Gastroesophageal sphincter (tissue), 4 donors: ENCODE measurements at regions not wholly inside any gene's neighbourhood (a gene's known extent, or its start where the extent isn't known, plus 50 kb on each side); places are given as distances from the start of the nearest gene placed in this dataset.

ENCODE experiments used
- ATAC-seq: fragments of 150-250 bp; one replicate; pipeline ENCODE4 v1.9.1; 2016; ENCODE audit warnings: mild to moderate bottlenecking, moderate library complexity
- H3K27ac ChIP-seq, 4 donors: fragments of 200-600 bp; sonication (generic) in 3 of 4; 1 replicate in 3 of 4; 2 replicates in 1 of 4; pipeline ENCODE4 v1.5.1; 2016 to 2019
- H3K27me3 ChIP-seq: fragments of 200-600 bp; sonication (generic); one replicate; pipeline ENCODE4 v1.5.1; 2019
- H3K36me3 ChIP-seq, 2 donors: fragments of 200-600 bp; sonication (generic); one replicate each; pipeline ENCODE4 v1.5.1; 2019; ENCODE audit warnings: control low read depth in 1 of 2
- H3K4me1 ChIP-seq, 3 donors: fragments of 200-600 bp; sonication (generic); 1 replicate in 2 of 3; 2 replicates in 1 of 3; pipeline ENCODE4 v1.5.1; 2016 to 2019; ENCODE audit warnings: control low read depth in 2 of 3
- H3K4me3 ChIP-seq, 2 donors: fragments of 200-600 bp; sonication (generic); one replicate each; pipeline ENCODE4 v1.5.1; 2019; ENCODE audit warnings: mild to moderate bottlenecking in 1 of 2, moderate library complexity in 1 of 2
- H3K9me3 ChIP-seq, 3 donors: fragments of 200-600 bp; sonication (generic); one replicate each; pipeline ENCODE4 v1.5.1; 2017 to 2019; ENCODE audit warnings: control low read depth in 2 of 3
- EP300 ChIP-seq: sonication (generic); formaldehyde crosslinking; IDR thresholded peaks from one replicate; pipeline ENCODE4 v1.6.1; 2017; ENCODE audit warnings: antibody characterized with exemption, mild to moderate bottlenecking
- POLR2A ChIP-seq, 2 donors: fragments of 450-650 bp; IDR thresholded peaks; one replicate each; pipeline ENCODE4 v1.6.1; 2017; ENCODE audit warnings: antibody characterized with exemption in 2 of 2, mild to moderate bottlenecking in 2 of 2, moderate library complexity in 1 of 2
- POLR2AphosphoS5 ChIP-seq: sonication (generic); formaldehyde crosslinking; IDR thresholded peaks from one replicate; pipeline ENCODE4 v1.6.1; 2017; ENCODE audit warnings: antibody characterized with exemption
- WGBS, 2 donors: methylation state at CpG; one replicate each; pipeline ENCODE4 v1.1.5; 2018; ENCODE audit warnings: low coverage in 1 of 2; 5-methylcytosine and 5-hydroxymethylcytosine counted together
- TF ChIP-seq, protein P1 (sequence below), 4 experiments: fragments of 200-600 bp in 2 of 4; fragments of 450-650 bp in 2 of 4; sonication (generic) in 1 of 4; IDR thresholded peaks; one replicate each; pipeline ENCODE4 v1.5.1; 2017 to 2019; ENCODE audit warnings: antibody characterized with exemption in 4 of 4, mild to moderate bottlenecking in 2 of 4, moderate library complexity in 2 of 4

DNA sequence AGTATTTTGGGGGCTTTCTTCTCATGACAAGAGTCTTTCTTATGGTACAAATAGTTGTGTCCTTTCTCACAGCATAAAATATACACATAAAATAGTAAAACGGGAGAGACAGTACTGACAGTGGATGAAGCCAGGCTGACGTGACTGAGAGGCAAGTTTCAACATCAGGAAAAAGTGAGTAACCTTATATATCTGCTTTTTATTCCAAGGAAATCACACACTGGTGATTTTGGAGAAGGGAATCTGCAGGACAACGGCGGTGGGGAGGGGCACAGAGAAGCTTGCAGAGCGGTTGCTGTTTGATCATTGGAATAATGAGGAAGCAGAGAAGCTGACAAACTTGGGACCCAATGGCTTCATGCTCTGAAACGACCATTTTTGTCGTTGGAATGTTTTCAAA, 130.6 kb upstream of the ZNF236 start:
- Histone ChIP-seq H3K4me3 (no peak overlapping the region), H3K36me3 (no peaks in the 10 kb centered on the region), H3K27me3 (peaks cover 17% of the 10 kb centered on the region), H3K4me1 (peaks cover 0 to 8% (median 0%) of the 10 kb centered on the region in 3 donors), H3K9me3 (no peaks in the 10 kb centered on the region), H3K27ac (no peak overlapping the region)
- 28 to 63% methylated on average over 7 of the region's 7 CpGs for WGBS, 2 donors
- no peak for TF ChIP-seq POLR2A (IDR thresholded peaks at IDR 0.05)
- TF ChIP-seq, protein P1, sequence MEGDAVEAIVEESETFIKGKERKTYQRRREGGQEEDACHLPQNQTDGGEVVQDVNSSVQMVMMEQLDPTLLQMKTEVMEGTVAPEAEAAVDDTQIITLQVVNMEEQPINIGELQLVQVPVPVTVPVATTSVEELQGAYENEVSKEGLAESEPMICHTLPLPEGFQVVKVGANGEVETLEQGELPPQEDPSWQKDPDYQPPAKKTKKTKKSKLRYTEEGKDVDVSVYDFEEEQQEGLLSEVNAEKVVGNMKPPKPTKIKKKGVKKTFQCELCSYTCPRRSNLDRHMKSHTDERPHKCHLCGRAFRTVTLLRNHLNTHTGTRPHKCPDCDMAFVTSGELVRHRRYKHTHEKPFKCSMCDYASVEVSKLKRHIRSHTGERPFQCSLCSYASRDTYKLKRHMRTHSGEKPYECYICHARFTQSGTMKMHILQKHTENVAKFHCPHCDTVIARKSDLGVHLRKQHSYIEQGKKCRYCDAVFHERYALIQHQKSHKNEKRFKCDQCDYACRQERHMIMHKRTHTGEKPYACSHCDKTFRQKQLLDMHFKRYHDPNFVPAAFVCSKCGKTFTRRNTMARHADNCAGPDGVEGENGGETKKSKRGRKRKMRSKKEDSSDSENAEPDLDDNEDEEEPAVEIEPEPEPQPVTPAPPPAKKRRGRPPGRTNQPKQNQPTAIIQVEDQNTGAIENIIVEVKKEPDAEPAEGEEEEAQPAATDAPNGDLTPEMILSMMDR (IDR thresholded peaks at IDR 0.05), result no peak
- no peak for TF ChIP-seq EP300
- TF ChIP-seq POLR2AphosphoS5, result no peak
- no peak for ATAC-seq

GRCh38 chr18:76689646-76690264, 132.6 kb upstream of the ZNF236 start:
- WGBS, 2 donors, result 54 to 56% methylated on average over 3 to 7 of the region's 7 CpGs
- no peaks in the 10 kb centered on the region for H3K9me3 ChIP-seq

DNA sequence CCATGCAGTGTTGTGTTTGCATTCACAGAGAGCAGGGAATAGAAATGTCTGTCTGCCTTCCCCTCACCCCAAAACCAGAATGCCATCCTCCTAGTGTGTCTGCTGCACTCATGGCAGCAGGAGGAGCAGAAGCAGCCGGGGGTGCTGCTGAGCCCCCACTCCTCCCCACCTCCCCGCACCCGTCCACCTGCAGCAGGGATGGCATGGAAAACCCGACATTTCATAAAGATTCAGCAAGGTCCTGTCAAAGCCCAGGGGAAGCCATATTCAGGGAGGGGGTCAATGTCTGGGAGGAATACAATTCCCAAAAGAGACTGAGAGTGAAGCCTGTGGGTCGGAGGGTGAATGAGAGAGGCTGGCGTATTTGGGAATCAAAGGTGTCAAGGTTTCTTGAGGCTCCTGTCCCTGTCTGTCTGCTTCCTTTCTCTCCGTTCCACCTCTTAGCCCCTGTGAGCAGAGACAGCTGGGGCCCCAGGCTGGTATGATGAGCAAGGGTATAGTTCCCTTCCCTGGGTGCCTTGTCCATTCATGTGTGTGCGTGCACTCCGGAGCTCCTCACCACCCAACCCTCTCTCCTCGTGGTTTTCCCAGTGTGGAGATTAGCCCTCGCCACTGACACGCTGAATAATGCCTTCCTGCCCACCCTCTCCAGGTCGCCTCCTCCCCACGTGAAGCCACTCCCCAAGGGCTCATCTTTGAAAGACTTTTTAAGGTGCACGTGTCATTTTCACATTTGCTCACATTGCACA, 133.5 kb upstream of the ZNF236 start:
- H3K36me3 ChIP-seq, result no peaks in the 10 kb centered on the region
- H3K9me3 ChIP-seq, result no peaks in the 10 kb centered on the region
- no peak for ATAC-seq
- H3K4me3 ChIP-seq, result no peak overlapping the region
- no peak for TF ChIP-seq EP300
- TF ChIP-seq, protein P1 (IDR thresholded peaks at IDR 0.05), result no peak
- no peak for TF ChIP-seq POLR2AphosphoS5
- no peak for TF ChIP-seq POLR2A (IDR thresholded peaks at IDR 0.05)
- peaks cover 0 to 13% (median 3%) of the 10 kb centered on the region in 3 donors for H3K4me1 ChIP-seq
- 57 to 59% methylated on average over 9 to 11 of the region's 15 CpGs for WGBS, 2 donors
- peaks cover 17% of the 10 kb centered on the region for H3K27me3 ChIP-seq
- H3K27ac ChIP-seq, result no peak overlapping the region

More at GRCh38 chr18:76689646-76690264, 132.6 kb upstream of the ZNF236 start:
- Histone ChIP-seq H3K4me3 (no peak overlapping the region), H3K27ac (no peak overlapping the region), H3K36me3 (no peaks in the 10 kb centered on the region), H3K27me3 (peaks cover 17% of the 10 kb centered on the region), H3K4me1 (peaks cover 0 to 13% (median 3%) of the 10 kb centered on the region in 3 donors)
- no peak for ATAC-seq
- TF ChIP-seq POLR2A (IDR thresholded peaks at IDR 0.05) (no peak), EP300 (no peak), POLR2AphosphoS5 (no peak)
- TF ChIP-seq, protein P1 (IDR thresholded peaks at IDR 0.05), result no peak

DNA sequence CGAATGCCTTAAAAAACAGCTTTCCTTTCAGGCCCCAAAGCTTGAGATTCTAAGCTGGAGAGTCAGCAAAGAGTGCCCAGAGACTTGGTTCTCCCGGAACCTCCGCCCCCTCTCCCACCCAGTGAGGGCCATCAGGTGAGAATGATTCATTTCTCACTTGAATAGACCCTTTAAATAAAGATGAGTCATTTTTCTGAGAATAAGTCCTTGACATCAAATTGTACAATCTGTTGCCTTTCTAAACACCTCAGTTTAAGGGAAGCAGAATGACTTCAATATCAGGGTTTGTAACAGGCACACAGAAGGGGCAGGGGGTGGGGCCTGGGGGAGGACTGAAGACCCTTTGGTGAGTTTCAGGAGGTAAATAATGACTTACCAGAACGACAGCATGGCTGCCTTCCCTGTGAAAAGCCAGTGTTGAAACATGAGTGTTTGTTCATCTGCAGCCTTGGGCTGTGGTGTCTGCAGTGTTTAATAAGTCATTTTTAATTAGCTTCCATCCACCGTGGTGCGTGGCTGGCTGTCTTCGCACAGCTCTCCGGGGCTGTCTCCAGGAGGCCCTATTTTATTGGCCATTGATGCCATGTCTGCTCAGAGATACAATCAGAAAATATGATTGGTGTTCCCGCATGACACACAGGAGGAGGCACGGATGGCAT, 134.9 kb upstream of the ZNF236 start:
- Histone ChIP-seq H3K4me1 (peaks cover 0 to 13% (median 3%) of the 10 kb centered on the region in 3 donors), H3K36me3 (no peaks in the 10 kb centered on the region), H3K27me3 (peaks cover 17% of the 10 kb centered on the region), H3K27ac (peak overlapping the region in 3 of 4 donors; percentile 22 to 43 (median 36)), H3K9me3 (no peaks in the 10 kb centered on the region), H3K4me3 (no peak overlapping the region)
- TF ChIP-seq POLR2AphosphoS5 (peak; percentile 4), POLR2A (IDR thresholded peaks at IDR 0.05) (no peak)
- WGBS, 2 donors, result 41 to 50% methylated on average over 3 to 7 of the region's 10 CpGs
- ATAC-seq, result peak; percentile 57

GRCh38 chr18:76686737-76687231, 135.6 kb upstream of the ZNF236 start:
- H3K27ac ChIP-seq, result peak overlapping the region in 2 of 4 donors; percentile 36 to 46
- no peak overlapping the region for H3K4me3 ChIP-seq
- no peaks in the 10 kb centered on the region for H3K9me3 ChIP-seq
- H3K27me3 ChIP-seq, result peaks cover 17% of the 10 kb centered on the region
- H3K4me1 ChIP-seq, result peaks cover 0 to 13% (median 3%) of the 10 kb centered on the region in 3 donors
- H3K36me3 ChIP-seq, result no peaks in the 10 kb centered on the region
- WGBS, 2 donors, result 4 to 7% methylated on average over 9 of the region's 11 CpGs
- ATAC-seq, result peak; percentile 85
- TF ChIP-seq, protein P1 (IDR thresholded peaks at IDR 0.05), result peak in 3 of 4 experiments; percentile 60 to 75 (median 74)
- TF ChIP-seq EP300, result no peak
- TF ChIP-seq POLR2AphosphoS5, result no peak
